PC-9 (cell line): ENCODE measurements at regions not wholly inside any gene's neighbourhood (a gene's known extent, or its start where the extent isn't known, plus 50 kb on each side); places are given as distances from the start of the nearest gene placed in this dataset.

Experiments
- BruUV-seq: library from RNA; stranded (reverse); fragments of 400-500 nt; replicated peaks from 2 replicates; lab custom pipeline; 2021; lab: Mats Ljungman, UMichigan
- CTCF ChIA-PET: fragments of 300-600 bp; sonication (Branson Sonifier 250); formaldehyde crosslinking; loops from one replicate; lab custom pipeline; 2022; ENCODE audit warnings: antibody characterized with exemption; lab: Charles Lee
- POLR2A ChIA-PET: fragments of 300-600 bp; sonication (Branson Sonifier 250); formaldehyde crosslinking; loops from one replicate; lab custom pipeline; 2022; ENCODE audit warnings: antibody characterized with exemption; ENCODE audit not compliant: unreplicated experiment; lab: Charles Lee
- DNase-seq, 2 experiments: peaks; one replicate each; pipeline versions ENCODE4 v3.0.0 to v3.0.0-alpha.2; 2015 to 2022; ENCODE audit warnings: mixed read lengths in 1 of 2
- H2AFZ ChIP-seq: fragments of 200-600 bp; sonication (generic); 2 replicates; pipeline ENCODE4 v1.8.1; 2017; ENCODE audit warnings: antibody characterized with exemption
- H3F3A ChIP-seq: fragments of 200-600 bp; sonication (generic); 2 replicates; pipeline ENCODE4 v1.8.1; 2017; ENCODE audit warnings: antibody characterized with exemption, mild to moderate bottlenecking, low read depth; ENCODE audit not compliant: insufficient read depth
- H3K27ac ChIP-seq: fragments of 200-600 bp; sonication (generic); 2 replicates; pipeline ENCODE4 v1.6.1; 2016; ENCODE audit warnings: mixed run types
- H3K27me3 ChIP-seq: fragments of 200-600 bp; sonication (generic); 2 replicates; pipeline ENCODE4 v1.6.1; 2016; ENCODE audit warnings: low read depth, mixed run types; ENCODE audit not compliant: insufficient read depth
- H3K36me3 ChIP-seq: fragments of 200-600 bp; sonication (generic); 2 replicates; pipeline ENCODE4 v1.6.1; 2016; ENCODE audit warnings: low read depth, mixed run types
- H3K4me1 ChIP-seq: fragments of 200-600 bp; sonication (generic); replicated peaks from 2 replicates; pipeline ENCODE4 v1.6.1; 2016; ENCODE audit warnings: mixed run types; ENCODE audit not compliant: insufficient read depth
- H3K4me2 ChIP-seq: fragments of 200-600 bp; sonication (generic); 2 replicates; pipeline ENCODE4 v1.6.1; 2017; ENCODE audit warnings: mixed run types
- H3K4me3 ChIP-seq: fragments of 200-600 bp; sonication (generic); 2 replicates; pipeline ENCODE4 v1.6.1; 2016; ENCODE audit warnings: mixed run types
- H3K79me2 ChIP-seq: fragments of 200-600 bp; sonication (generic); 2 replicates; pipeline ENCODE4 v1.6.1; 2017; ENCODE audit warnings: low read depth, mixed run types
- H3K9me2 ChIP-seq: fragments of 200-600 bp; sonication (generic); 2 replicates; pipeline ENCODE4 v1.8.1; 2017; ENCODE audit warnings: mild to moderate bottlenecking; ENCODE audit not compliant: insufficient read depth
- H3K9me3 ChIP-seq: fragments of 200-600 bp; sonication (generic); 2 replicates; pipeline ENCODE4 v1.8.1; 2016; ENCODE audit warnings: low read depth; ENCODE audit not compliant: insufficient read depth
- H4K20me1 ChIP-seq: fragments of 200-600 bp; sonication (generic); 2 replicates; pipeline ENCODE4 v1.8.1; 2017; ENCODE audit not compliant: insufficient read depth
- CTCF ChIP-seq: fragments of 200-600 bp; sonication (generic); conservative IDR thresholded peaks from 2 replicates; pipeline ENCODE4 v1.6.1; 2017; ENCODE audit warnings: mixed run types, antibody characterized with exemption, mild to moderate bottlenecking, moderate library complexity
- EZH2 ChIP-seq: fragments of 200-600 bp; sonication (generic); IDR thresholded peaks from 2 replicates; pipeline ENCODE4 v1.8.0; 2017; ENCODE audit warnings: antibody characterized with exemption, low read depth
- intact Hi-C: fragments of 100-400 bp; cut with micrococcal nuclease; formaldehyde crosslinking; loops from one replicate; pipeline ENCODE4 v1.10.0; 2022; ENCODE audit not compliant: unreplicated experiment

GRCh38 chr4:20464381-20464780 lies 212.7 kb downstream of the SLIT2 start:
- DNase-seq = peak in 1 of 2 experiments; percentile 1
- intact Hi-C loops = no loop called here
- Histone ChIP-seq H3F3A (no peaks in the 10 kb centered on the region), H3K4me1 (no peaks in the 10 kb centered on the region), H3K9me3 (no peaks in the 10 kb centered on the region), H3K36me3 (no peaks in the 10 kb centered on the region), H3K27ac (no peak overlapping the region), H2AFZ (no peak overlapping the region), H3K4me2 (no peak overlapping the region), H3K79me2 (no peaks in the 10 kb centered on the region), H4K20me1 (no peaks in the 10 kb centered on the region), H3K27me3 (no peaks in the 10 kb centered on the region), H3K9me2 (no peaks in the 10 kb centered on the region), H3K4me3 (no peak overlapping the region)
- no TSS peak for BruUV-seq
- no peak for TF ChIP-seq CTCF
- no peak for TF ChIP-seq EZH2
- CTCF ChIA-PET = no interaction called here
- POLR2A ChIA-PET = no interaction called here

DNA sequence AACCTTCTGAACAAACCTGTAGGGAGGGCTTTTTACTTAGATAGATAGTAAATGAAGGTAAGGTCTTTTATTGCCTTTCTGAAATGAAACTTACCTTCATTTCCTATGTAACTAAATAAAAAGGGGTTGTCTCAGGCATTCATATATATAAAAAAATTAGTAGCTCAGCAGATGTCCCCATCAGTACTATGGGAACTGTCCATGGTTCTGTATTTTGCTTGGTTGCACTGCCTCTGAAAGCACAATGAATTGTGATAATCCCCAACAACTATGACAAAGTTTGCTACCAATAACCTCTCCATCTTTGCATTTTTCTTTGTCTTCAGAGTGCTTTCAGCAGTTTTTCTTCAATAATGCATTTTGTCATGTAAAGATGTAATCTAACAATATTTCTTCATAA lies 222.4 kb downstream of the SLIT2 start:
- H3K27ac ChIP-seq = no peak overlapping the region
- ChIA-PET POLR2A (interaction anchor here (0.7 kb wide), 1 partner anchor 979 kb away, joined by 4 read pairs; no protein-coding TSS in a partner anchor), CTCF (no interaction called here)
- no peaks in the 10 kb centered on the region for H4K20me1 ChIP-seq
- DNase-seq = no peak
- no peak overlapping the region for H3K4me2 ChIP-seq
- no TSS peak for BruUV-seq
- no peaks in the 10 kb centered on the region for H3F3A ChIP-seq
- H3K4me1 ChIP-seq = no peaks in the 10 kb centered on the region
- H2AFZ ChIP-seq = no peak overlapping the region
- TF ChIP-seq EZH2 = no peak
- TF ChIP-seq CTCF = no peak
- no peak overlapping the region for H3K4me3 ChIP-seq
- H3K9me3 ChIP-seq = no peaks in the 10 kb centered on the region
- no peaks in the 10 kb centered on the region for H3K27me3 ChIP-seq
- intact Hi-C loops = no loop called here
- no peaks in the 10 kb centered on the region for H3K36me3 ChIP-seq
- H3K9me2 ChIP-seq = no peaks in the 10 kb centered on the region
- no peaks in the 10 kb centered on the region for H3K79me2 ChIP-seq

DNA sequence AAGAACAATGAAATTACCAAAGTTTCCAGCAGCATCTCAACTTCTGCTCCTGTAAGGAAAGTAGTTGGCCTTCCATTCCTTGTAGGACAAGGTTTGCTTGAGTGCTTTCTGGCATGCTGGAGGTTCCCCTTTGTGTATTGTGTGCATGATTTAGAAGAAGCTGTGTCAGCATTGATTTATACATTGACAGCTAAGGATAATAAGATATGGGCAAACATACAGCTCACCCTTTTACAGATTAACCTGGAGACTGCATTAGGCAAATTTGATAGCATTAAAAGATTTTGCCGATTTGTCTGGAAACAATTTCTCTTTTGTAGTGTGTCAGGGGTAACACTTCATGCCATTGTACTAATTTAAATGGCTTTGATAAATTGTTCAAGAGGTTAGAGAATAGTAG lies 221.8 kb upstream of the PACRGL start:
- intact Hi-C loops = no loop called here
- no peak overlapping the region for H2AFZ ChIP-seq
- no peaks in the 10 kb centered on the region for H3K9me3 ChIP-seq
- ChIA-PET POLR2A (no interaction called here), CTCF (no interaction called here)
- no peaks in the 10 kb centered on the region for H4K20me1 ChIP-seq
- no peaks in the 10 kb centered on the region for H3K9me2 ChIP-seq
- no peaks in the 10 kb centered on the region for H3F3A ChIP-seq
- DNase-seq = no peak
- no peak overlapping the region for H3K4me2 ChIP-seq
- BruUV-seq = no TSS peak
- no peaks in the 10 kb centered on the region for H3K27me3 ChIP-seq
- H3K27ac ChIP-seq = no peak overlapping the region
- H3K36me3 ChIP-seq = no peaks in the 10 kb centered on the region
- H3K4me1 ChIP-seq = no peaks in the 10 kb centered on the region
- H3K4me3 ChIP-seq = no peak overlapping the region
- TF ChIP-seq EZH2 = no peak
- TF ChIP-seq CTCF = no peak
- H3K79me2 ChIP-seq = no peaks in the 10 kb centered on the region
